ENCODE measurements at regions not wholly inside any gene's neighbourhood (a gene's known extent, or its start where the extent isn't known, plus 50 kb on each side); places are given as distances from the start of the nearest gene placed in this dataset.
"Not testable (repeated sequence)": the region's sequence is repeated elsewhere in the genome, so short reads cannot be mapped to it uniquely, and the experiment has no call there.

GRCh38 chr16:76862901-76863300, 328.1 kb upstream of the MON1B start:
- no peak for ATAC-seq

DNA sequence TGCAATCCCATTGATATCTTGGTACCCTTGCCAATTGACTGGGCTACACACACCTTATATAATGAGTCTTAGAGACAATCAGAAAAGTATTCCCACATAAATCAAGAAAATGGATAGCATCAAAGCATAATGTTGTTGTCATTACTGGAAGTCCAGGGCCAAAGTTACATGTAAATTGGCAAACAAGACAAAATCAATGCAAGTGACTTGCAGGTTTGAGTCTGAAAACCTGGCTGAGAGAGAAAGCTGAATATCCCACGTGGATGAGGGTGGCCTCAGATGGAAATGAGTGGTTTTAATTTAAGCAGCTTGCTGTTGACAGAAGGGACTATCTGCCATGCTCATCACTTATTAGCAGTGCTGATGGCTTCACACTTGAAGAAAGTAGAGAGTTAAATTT, 324.0 kb upstream of the MON1B start:
- no peak for DNase-seq
- no peaks in the 10 kb centered on the region for H3K4me1 ChIP-seq (ENCODE audit: low read depth)
- no peaks in the 10 kb centered on the region for H3K9me3 ChIP-seq
- ATAC-seq: no peak
- no peak overlapping the region for H3K4me3 ChIP-seq
- intact Hi-C loops (cut with DNase I, micrococcal nuclease): no loop called here
- no peak for TF ChIP-seq CTCF (IDR thresholded peaks at IDR 0.05)
- no peaks in the 10 kb centered on the region for H3K36me3 ChIP-seq (ENCODE audit: low read depth)

More at GRCh38 chr16:76862901-76863300, 328.1 kb upstream of the MON1B start:
- Histone ChIP-seq H3K4me3 (no peak overlapping the region), H3K36me3 (ENCODE audit: low read depth) (no peaks in the 10 kb centered on the region), H3K4me1 (ENCODE audit: low read depth) (no peaks in the 10 kb centered on the region), H3K9me3 (peaks cover 4% of the 10 kb centered on the region)
- no peak for TF ChIP-seq CTCF (IDR thresholded peaks at IDR 0.05)
- DNase-seq: no peak
- intact Hi-C loops (cut with DNase I, micrococcal nuclease): no loop called here

DNA sequence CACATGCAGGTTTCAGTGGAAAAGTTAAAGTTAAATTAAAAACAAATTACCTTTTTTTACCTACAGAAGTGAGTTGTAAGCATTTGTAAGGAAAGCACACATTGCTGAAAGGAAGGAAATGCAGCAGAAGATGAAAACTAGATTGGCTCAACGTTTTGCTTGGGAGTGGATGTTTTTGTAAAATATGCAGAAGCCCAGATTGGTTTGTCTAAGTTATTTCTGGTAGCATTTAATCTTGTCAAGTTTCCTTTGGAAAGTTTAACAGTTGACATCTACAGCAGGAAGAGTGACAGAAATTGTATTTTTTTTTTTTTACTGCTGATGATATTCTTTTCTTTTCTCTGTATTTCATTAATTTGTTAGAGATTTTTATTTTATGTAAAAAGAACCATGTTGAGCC, 315.1 kb upstream of the MON1B start:
- TF ChIP-seq CTCF (IDR thresholded peaks at IDR 0.05): no peak
- intact Hi-C loops (cut with DNase I, micrococcal nuclease): no loop called here
- no peaks in the 10 kb centered on the region for H3K9me3 ChIP-seq
- H3K36me3 ChIP-seq (ENCODE audit: low read depth): no peaks in the 10 kb centered on the region
- ATAC-seq (no peak), DNase-seq (no peak)
- H3K4me1 ChIP-seq (ENCODE audit: low read depth): no peaks in the 10 kb centered on the region
- H3K4me3 ChIP-seq: no peak overlapping the region

GRCh38 chr16:76879420-76879819, 311.6 kb upstream of the MON1B start:
- H3K9me3 ChIP-seq: no peaks in the 10 kb centered on the region
- intact Hi-C loops (cut with DNase I, micrococcal nuclease): no loop called here
- ATAC-seq (no peak), DNase-seq (no peak)
- no peak overlapping the region for H3K4me3 ChIP-seq
- H3K4me1 ChIP-seq (ENCODE audit: low read depth): no peaks in the 10 kb centered on the region
- H3K36me3 ChIP-seq (ENCODE audit: low read depth): no peaks in the 10 kb centered on the region
- no peak for TF ChIP-seq CTCF (IDR thresholded peaks at IDR 0.05)

DNA sequence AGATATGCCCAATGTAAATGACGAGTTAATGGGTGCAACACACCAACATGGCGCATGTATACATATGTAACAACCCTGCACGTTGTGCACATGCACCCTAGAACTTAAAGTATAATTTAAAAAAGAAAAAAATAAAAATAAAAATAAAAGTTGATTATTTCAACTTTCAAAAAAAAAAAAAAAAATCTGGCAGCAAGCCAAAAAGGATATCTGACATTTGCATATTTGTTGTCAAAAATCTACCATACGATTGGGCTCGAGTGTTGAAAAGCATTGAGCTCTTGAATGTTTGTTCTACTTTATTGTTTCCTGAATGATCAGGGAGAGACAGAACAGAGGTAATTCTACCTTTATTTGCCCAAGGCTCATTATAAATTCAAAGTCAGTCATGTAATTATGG, 310.5 kb upstream of the MON1B start:
- H3K4me1 ChIP-seq (ENCODE audit: low read depth); H3K36me3 ChIP-seq (ENCODE audit: low read depth); H3K9me3 ChIP-seq; ATAC-seq; H3K4me3 ChIP-seq; DNase-seq; intact Hi-C loops (cut with DNase I, micrococcal nuclease): not testable (repeated sequence)

- DNase-seq (no peak), ATAC-seq (no peak)
- TF ChIP-seq CTCF (IDR thresholded peaks at IDR 0.05): no peak
- Histone ChIP-seq H3K4me3 (no peak overlapping the region), H3K4me1 (ENCODE audit: low read depth) (no peaks in the 10 kb centered on the region), H3K9me3 (no peaks in the 10 kb centered on the region), H3K36me3 (ENCODE audit: low read depth) (no peaks in the 10 kb centered on the region)
- intact Hi-C loops (cut with DNase I, micrococcal nuclease): no loop called here
These were observed 308.9 kb upstream of the MON1B start for GRCh38 chr16:76882105-76882504.
